Uterus (tissue), 2 donors: ENCODE measurements at regions not wholly inside any gene's neighbourhood (a gene's known extent, or its start where the extent isn't known, plus 50 kb on each side); places are given as distances from the start of the nearest gene placed in this dataset.

Source experiments
- CTCF ChIP-seq, 4 experiments: fragments of 200-600 bp in 2 of 4; fragments of 450-650 bp in 2 of 4; sonication (generic) in 2 of 4; IDR thresholded peaks; one replicate each; pipeline ENCODE4 v1.5.1; 2016 to 2019; ENCODE audit warnings: antibody characterized with exemption in 4 of 4, mild to moderate bottlenecking in 2 of 4, moderate library complexity in 1 of 4
- POLR2A ChIP-seq, 2 donors: fragments of 450-650 bp; IDR thresholded peaks; one replicate each; pipeline ENCODE4 v1.6.1; 2016; ENCODE audit warnings: antibody characterized with exemption in 2 of 2, mild to moderate bottlenecking in 1 of 2, moderate library complexity in 1 of 2

DNA sequence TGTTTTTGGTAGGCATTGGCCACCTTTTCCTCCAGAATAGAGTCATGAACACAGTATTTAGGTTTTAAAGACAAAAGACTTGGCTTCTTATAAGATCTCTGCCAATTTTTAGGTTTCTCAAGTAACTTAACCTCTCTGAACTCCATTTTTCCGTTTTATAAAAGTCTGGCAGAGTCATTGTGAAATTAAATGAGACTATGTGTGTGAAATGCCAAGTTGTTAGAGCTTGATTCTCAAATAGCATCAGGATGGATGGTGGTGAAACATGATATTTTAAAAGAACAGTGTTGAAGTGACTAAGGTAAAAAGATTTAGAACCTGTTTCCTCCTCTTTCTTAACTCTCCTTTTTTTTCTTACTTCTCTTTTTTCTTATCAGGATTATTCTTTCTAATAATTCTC is 617.7 kb upstream of the SLITRK1 start:
- no peak for TF ChIP-seq CTCF (IDR thresholded peaks at IDR 0.05)
- no peak for TF ChIP-seq POLR2A (IDR thresholded peaks at IDR 0.05)
